Spleen (tissue), 11 donors: ENCODE measurements at regions not wholly inside any gene's neighbourhood (a gene's known extent, or its start where the extent isn't known, plus 50 kb on each side); places are given as distances from the start of the nearest gene placed in this dataset.

Experiments
- DNase-seq: peaks from one replicate; pipeline ENCODE4 v3.0.0-alpha.2; 2020
- H3K27ac ChIP-seq, 8 donors: fragments of 200-600 bp; sonication (generic) in 7 of 8; 1 replicate in 4 of 8; 2 replicates in 4 of 8; pipeline versions ENCODE4 v1.5.0 to v1.8.0; 2016 to 2021; ENCODE audit warnings: inconsistent platforms in 4 of 8, mild to moderate bottlenecking in 4 of 8, moderate library complexity in 1 of 8
- H3K27me3 ChIP-seq, 7 donors: fragments of 200-600 bp; sonication (generic) in 6 of 7; replicated peaks in 1 of 7; 1 replicate in 4 of 7; 2 replicates in 3 of 7; pipeline versions ENCODE4 v1.5.0 to v1.8.0; 2016 to 2021; ENCODE audit warnings: inconsistent platforms in 3 of 7, mild to moderate bottlenecking in 1 of 7
- H3K36me3 ChIP-seq, 6 donors: fragments of 200-600 bp; sonication (generic) in 5 of 6; 1 replicate in 4 of 6; 2 replicates in 2 of 6; pipeline versions ENCODE4 v1.5.0 to v1.8.0; 2016 to 2021; ENCODE audit warnings: inconsistent platforms in 2 of 6
- H3K4me1 ChIP-seq, 6 donors: fragments of 200-600 bp; sonication (generic) in 5 of 6; 1 replicate in 3 of 6; 2 replicates in 3 of 6; pipeline versions ENCODE4 v1.5.0 to v1.8.0; 2016 to 2021; ENCODE audit warnings: inconsistent platforms in 3 of 6
- H3K4me3 ChIP-seq, 8 donors: fragments of 200-600 bp; sonication (generic) in 7 of 8; 1 replicate in 4 of 8; 2 replicates in 4 of 8; pipeline versions ENCODE4 v1.5.0 to v1.8.0; 2016 to 2021; ENCODE audit warnings: inconsistent platforms in 4 of 8, mild to moderate bottlenecking in 4 of 8, moderate library complexity in 2 of 8
- H3K9me3 ChIP-seq, 8 donors: fragments of 200-600 bp; sonication (generic) in 7 of 8; 1 replicate in 4 of 8; 2 replicates in 4 of 8; pipeline versions ENCODE4 v1.5.0 to v1.8.0; 2016 to 2021; ENCODE audit warnings: inconsistent platforms in 4 of 8
- POLR2A ChIP-seq, 3 donors: fragments of 450-650 bp; IDR thresholded peaks; one replicate each; pipeline ENCODE4 v1.5.1; 2017; ENCODE audit warnings: antibody characterized with exemption in 3 of 3, mild to moderate bottlenecking in 1 of 3
- POLR2AphosphoS5 ChIP-seq, 3 donors: sonication (generic); formaldehyde crosslinking; IDR thresholded peaks; one replicate each; pipeline ENCODE4 v1.5.1; 2017; ENCODE audit warnings: antibody characterized with exemption in 3 of 3
- WGBS, 5 donors: extraction: QIAGEN DNeasy Blood & Tissue Kit in 3 of 5; methylation state at CpG; one replicate each; pipeline versions ENCODE4 v1.1.5 to v1.1.7; 2013 to 2018; 5-methylcytosine and 5-hydroxymethylcytosine counted together
- intact Hi-C: fragments of 100-400 bp; cut with DNase I; formaldehyde crosslinking; loops from one replicate; pipeline ENCODE4 v1.15.0; 2023; ENCODE audit warnings: low total_unique reads
- TF ChIP-seq, protein P1 (sequence below), 11 experiments: fragments of 200-600 bp in 7 of 11; fragments of 450-650 bp in 4 of 11; sonication (generic) in 4 of 11; IDR thresholded peaks in 8 of 11; conservative IDR thresholded peaks in 3 of 11; 1 replicate in 7 of 11; 2 replicates in 4 of 11; pipeline versions ENCODE4 v1.4.0 to v1.8.0; 2016 to 2021; ENCODE audit warnings: antibody characterized with exemption in 11 of 11, inconsistent platforms in 4 of 11, mild to moderate bottlenecking in 1 of 11
- donor health status: healthy with polysubstance abuse.
- donor health status: DM: no; HTN: no; CAD: no; lungs with moderate emphysema.
- donor health status: DM: no; HTN: no; CAD: no.
- donor health status: Bipolar disorder and iron deficiency.
- donor health status: healthy.
- donor health status: DM: no; HTN: no; CAD: no.
- donor health status: DM: yes; HTN: yes; CAD: no.

DNA sequence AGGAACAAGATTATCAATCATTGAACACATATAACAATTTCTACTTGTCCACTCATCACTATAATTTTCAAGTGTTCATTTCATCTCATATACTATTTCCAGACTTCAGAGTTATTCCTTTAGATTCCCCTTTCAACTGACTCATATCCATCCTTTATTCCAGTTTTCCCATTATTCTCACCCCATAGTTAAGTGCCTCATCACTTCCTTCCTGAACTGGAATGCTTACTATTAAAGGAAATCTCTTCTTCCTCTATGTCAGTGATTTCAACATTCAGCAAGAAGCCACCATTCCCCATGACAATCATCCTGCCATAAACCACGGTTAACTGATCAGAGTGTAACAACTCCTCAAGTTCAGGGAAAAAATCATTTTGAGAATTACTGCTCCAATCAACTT, 198.9 kb downstream of the FBXO8 start:
- Histone ChIP-seq H3K9me3 (no peaks in the 10 kb centered on the region), H3K4me3 (no peak overlapping the region), H3K4me1 (no peaks in the 10 kb centered on the region), H3K27ac (no peak overlapping the region), H3K36me3 (no peaks in the 10 kb centered on the region), H3K27me3 (peaks cover 0 to 11% (median 0%) of the 10 kb centered on the region in 7 donors)
- no peak for DNase-seq
- intact Hi-C loops: no loop called here
- TF ChIP-seq POLR2AphosphoS5 (IDR thresholded peaks at IDR 0.05): no peak
- 0 to 27% (median 24%) methylated on average over 1 of the region's 1 CpG; no CpG with 5 or more reads in 1 of the 5 donors for WGBS, 5 donors

GRCh38 chr4:174080361-174080760, 203.1 kb downstream of the FBXO8 start:
- H3K27me3 ChIP-seq: no peaks in the 10 kb centered on the region
- H3K27ac ChIP-seq: no peak overlapping the region
- H3K4me1 ChIP-seq: no peaks in the 10 kb centered on the region
- no peaks in the 10 kb centered on the region for H3K9me3 ChIP-seq
- no peak for DNase-seq
- no peaks in the 10 kb centered on the region for H3K36me3 ChIP-seq
- no peak overlapping the region for H3K4me3 ChIP-seq
- TF ChIP-seq, protein P1, sequence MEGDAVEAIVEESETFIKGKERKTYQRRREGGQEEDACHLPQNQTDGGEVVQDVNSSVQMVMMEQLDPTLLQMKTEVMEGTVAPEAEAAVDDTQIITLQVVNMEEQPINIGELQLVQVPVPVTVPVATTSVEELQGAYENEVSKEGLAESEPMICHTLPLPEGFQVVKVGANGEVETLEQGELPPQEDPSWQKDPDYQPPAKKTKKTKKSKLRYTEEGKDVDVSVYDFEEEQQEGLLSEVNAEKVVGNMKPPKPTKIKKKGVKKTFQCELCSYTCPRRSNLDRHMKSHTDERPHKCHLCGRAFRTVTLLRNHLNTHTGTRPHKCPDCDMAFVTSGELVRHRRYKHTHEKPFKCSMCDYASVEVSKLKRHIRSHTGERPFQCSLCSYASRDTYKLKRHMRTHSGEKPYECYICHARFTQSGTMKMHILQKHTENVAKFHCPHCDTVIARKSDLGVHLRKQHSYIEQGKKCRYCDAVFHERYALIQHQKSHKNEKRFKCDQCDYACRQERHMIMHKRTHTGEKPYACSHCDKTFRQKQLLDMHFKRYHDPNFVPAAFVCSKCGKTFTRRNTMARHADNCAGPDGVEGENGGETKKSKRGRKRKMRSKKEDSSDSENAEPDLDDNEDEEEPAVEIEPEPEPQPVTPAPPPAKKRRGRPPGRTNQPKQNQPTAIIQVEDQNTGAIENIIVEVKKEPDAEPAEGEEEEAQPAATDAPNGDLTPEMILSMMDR (IDR thresholded peaks at IDR 0.05 in 8 of 11, conservative IDR thresholded peaks at IDR 0.05 in 3 of 11): no peak
- no peak for TF ChIP-seq POLR2AphosphoS5 (IDR thresholded peaks at IDR 0.05)
- TF ChIP-seq POLR2A (IDR thresholded peaks at IDR 0.05): no peak
- intact Hi-C loops: no loop called here

- no peak overlapping the region for H3K27ac ChIP-seq
- no peak for DNase-seq
- peaks cover 0 to 10% (median 3%) of the 10 kb centered on the region in 6 donors for H3K4me1 ChIP-seq
- TF ChIP-seq POLR2AphosphoS5 (IDR thresholded peaks at IDR 0.05): no peak
- TF ChIP-seq, protein P1 (IDR thresholded peaks at IDR 0.05 in 8 of 11, conservative IDR thresholded peaks at IDR 0.05 in 3 of 11): no peak
- no peak for TF ChIP-seq POLR2A (IDR thresholded peaks at IDR 0.05)
- no peaks in the 10 kb centered on the region for H3K36me3 ChIP-seq
- H3K27me3 ChIP-seq: peaks cover 0 to 21% (median 0%) of the 10 kb centered on the region in 7 donors
- peaks cover 0 to 11% (median 6%) of the 10 kb centered on the region in 8 donors for H3K9me3 ChIP-seq
- intact Hi-C loops: no loop called here
- H3K4me3 ChIP-seq: no peak overlapping the region
Observed at GRCh38 chr4:174071595-174071994, 211.9 kb downstream of the FBXO8 start.

DNA sequence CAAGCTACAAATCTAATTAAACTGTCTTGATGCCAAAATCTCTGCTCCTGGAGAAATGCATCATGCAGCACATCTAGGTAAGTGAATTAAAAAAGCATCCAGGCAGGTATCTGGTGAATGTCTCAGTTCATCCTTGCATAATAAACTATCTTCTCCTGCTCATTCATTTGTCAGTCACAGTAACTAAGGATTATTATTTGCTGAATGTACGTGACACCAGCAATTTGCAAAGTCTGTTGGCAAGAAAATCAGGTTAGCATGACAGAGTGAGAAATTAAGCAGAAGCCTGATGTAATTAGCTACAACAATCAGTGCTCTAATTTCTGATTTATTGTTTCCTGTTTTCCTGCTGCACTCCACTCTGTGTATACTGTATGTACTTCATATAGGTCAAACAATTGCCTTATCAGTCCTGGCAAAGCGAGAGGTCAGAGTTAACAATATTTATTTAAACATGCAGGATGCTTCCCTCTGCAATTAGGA, 213.6 kb downstream of the FBXO8 start:
- WGBS, 5 donors: 11 to 39% (median 19%) methylated on average over 2 of the region's 2 CpGs
- no peak for TF ChIP-seq POLR2AphosphoS5 (IDR thresholded peaks at IDR 0.05)
- TF ChIP-seq, protein P1 (IDR thresholded peaks at IDR 0.05 in 8 of 11, conservative IDR thresholded peaks at IDR 0.05 in 3 of 11): no peak
- no peak for TF ChIP-seq POLR2A (IDR thresholded peaks at IDR 0.05)

More for the DNA sequence above, 213.6 kb downstream of the FBXO8 start:
- peaks cover 0 to 34% (median 0%) of the 10 kb centered on the region in 7 donors for H3K27me3 ChIP-seq
- H3K36me3 ChIP-seq: no peaks in the 10 kb centered on the region
- DNase-seq: no peak
- no peak overlapping the region for H3K4me3 ChIP-seq
- peaks cover 0 to 10% (median 3%) of the 10 kb centered on the region in 6 donors for H3K4me1 ChIP-seq
- peaks cover 0 to 11% (median 6%) of the 10 kb centered on the region in 8 donors for H3K9me3 ChIP-seq
- intact Hi-C loops: no loop called here
- no peak overlapping the region for H3K27ac ChIP-seq
